Prostate gland (tissue), 2 donors: ENCODE measurements at regions not wholly inside any gene's neighbourhood (a gene's known extent, or its start where the extent isn't known, plus 50 kb on each side); places are given as distances from the start of the nearest gene placed in this dataset.

Experiments used
- CTCF ChIP-seq, 4 experiments: fragments of 200-600 bp in 2 of 4; fragments of 450-650 bp in 2 of 4; sonication (generic) in 2 of 4; IDR thresholded peaks; 1 replicate in 3 of 4; 2 replicates in 1 of 4; pipeline ENCODE4 v1.5.1; 2016 to 2019; ENCODE audit warnings: antibody characterized with exemption in 4 of 4, mild to moderate bottlenecking in 2 of 4, moderate library complexity in 2 of 4
- POLR2A ChIP-seq: fragments of 450-650 bp; IDR thresholded peaks from one replicate; pipeline ENCODE4 v1.6.1; 2016; ENCODE audit warnings: antibody characterized with exemption, mild to moderate bottlenecking
- POLR2AphosphoS5 ChIP-seq: sonication (generic); formaldehyde crosslinking; IDR thresholded peaks from one replicate; pipeline ENCODE4 v1.6.1; 2017; ENCODE audit warnings: antibody characterized with exemption

- TF ChIP-seq POLR2A (no peak), CTCF (IDR thresholded peaks at IDR 0.05) (no peak), POLR2AphosphoS5 (no peak)
Measured at GRCh38 chr6:5936140-5936539, 70.6 kb downstream of the NRN1 start.
